Stimulated activated CD4-positive, alpha-beta T cell treated with anti-CD3 and anti-CD28 coated beads, TNF-alpha, amount 100 ng/mL, for 1 hour (primary cell): ENCODE measurements at regions not wholly inside any gene's neighbourhood (a gene's known extent, or its start where the extent isn't known, plus 50 kb on each side); places are given as distances from the start of the nearest gene placed in this dataset.
A peak's percentile ranks its signal among the peaks of the same experiment; 100 is the strongest.
"Not testable (repeated sequence)": the region's sequence is repeated elsewhere in the genome, so short reads cannot be mapped to it uniquely, and the experiment has no call there.

Experiments
- DNase-seq, 3 donors: peaks; one replicate each; pipeline ENCODE4 v3.0.0-alpha.2; 2020; ENCODE audit warnings: low read depth in 3 of 3, low spot score in 1 of 3

- DNase-seq: no peak
Measured at GRCh38 chr10:25852364-25852941, 81.6 kb upstream of the MYO3A start.

DNA sequence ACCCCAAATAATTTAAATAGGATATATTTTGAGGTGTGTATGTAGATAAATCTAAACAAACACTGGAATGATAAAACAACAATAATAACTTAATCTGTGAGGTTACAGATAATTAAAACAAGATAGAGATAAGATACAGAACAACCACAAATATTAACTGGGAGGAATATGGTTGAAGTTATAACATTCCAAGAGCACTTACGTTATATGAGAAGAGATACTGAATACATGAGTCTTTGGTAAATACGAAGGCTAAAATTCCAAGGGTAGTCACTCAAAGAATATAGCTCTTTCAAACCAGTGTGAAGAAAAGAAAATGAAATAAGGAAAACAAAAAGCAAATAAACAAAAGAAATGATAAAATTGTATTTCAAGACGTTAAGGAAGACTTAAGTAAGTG, 76.0 kb upstream of the MYO3A start:
- DNase-seq: no peak

DNA sequence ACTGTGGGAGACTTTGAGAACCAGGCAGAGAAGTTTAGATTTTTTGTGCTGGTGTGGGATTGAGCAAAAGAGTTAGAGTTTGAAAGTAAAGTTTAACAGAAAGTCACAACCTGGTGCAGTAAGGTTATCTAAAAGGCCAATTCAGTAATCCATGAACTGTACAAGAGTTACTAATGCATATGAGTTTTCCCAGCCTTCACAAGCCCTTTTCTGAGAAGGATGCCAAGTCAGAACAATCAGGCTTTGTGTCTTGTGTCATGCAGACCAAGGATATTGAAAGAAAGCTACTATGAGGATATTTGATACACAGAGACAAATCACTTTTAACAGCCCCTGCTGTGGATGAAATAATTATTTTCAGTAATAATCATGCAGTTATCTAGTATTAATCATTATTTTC, 68.8 kb upstream of the MYO3A start:
- no peak for DNase-seq

DNA sequence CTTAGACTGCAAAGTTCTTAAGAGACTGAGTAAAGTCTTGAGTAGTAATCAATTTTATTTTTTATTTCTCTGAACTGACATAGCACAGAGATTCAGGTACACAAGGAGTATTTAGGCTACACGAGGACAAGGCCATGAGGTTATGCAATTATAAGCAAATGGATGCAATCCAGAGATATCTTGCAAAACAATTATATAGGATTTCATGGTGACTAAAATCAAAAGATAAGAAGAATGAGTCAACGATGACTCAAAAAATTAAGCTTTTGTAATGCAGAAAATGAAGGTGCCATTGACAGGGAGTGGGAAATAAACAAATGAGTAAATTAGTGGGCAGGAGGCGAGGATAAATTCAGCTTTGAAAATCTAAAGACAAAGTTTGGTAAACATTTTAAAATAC, 66.7 kb upstream of the MYO3A start:
- DNase-seq: no peak

DNA sequence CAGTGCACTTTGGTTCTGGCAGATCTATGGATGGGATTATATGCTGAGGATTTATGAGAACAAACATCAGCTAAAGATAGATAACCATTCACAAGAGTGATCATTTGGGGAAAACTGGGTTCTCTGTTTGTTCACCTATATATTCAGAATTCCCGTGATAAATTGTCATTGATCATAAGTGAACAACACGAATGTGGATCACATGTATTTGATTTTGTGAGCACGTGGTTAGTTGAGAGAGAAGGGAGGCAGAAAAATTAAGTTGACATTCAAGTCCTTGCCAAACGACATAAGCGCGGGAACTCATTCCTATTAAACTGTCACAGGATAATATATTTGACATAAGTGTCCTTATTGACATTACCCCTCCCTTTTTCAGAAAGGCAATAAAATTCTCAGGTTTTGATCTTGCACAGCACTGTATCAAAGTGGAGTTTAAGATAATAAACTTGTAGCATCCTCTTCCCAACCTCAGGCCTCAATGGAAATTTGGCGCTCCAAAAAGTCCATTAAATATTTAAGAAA, 64.9 kb upstream of the MYO3A start:
- no peak for DNase-seq

DNA sequence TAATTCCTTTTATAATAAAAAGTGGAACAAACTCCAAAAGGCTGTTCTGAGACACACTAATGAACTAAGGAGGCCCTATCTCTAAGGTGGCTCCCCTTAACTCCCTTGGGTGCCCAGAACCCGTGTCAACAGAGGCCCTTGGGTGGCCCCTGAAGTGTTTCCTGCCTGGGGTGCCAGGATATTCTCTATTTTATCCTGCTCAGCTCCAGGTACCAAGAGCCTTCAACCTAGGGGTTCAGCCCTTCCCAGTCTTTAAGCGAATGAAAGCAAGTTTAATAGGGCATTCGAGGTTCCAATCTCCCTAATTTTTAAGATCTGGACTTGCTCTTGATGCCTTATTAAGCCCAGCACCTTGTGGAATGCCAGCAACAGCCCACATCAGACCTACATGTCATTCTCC, 64.4 kb upstream of the MYO3A start:
- DNase-seq: no peak

- DNase-seq: not testable (repeated sequence)
Measured at GRCh38 chr10:25874402-25874801, 59.6 kb upstream of the MYO3A start.

- peak; percentile 4 to 44 (median 7) for DNase-seq
Measured at GRCh38 chr10:25875556-25876165, 58.4 kb upstream of the MYO3A start.

GRCh38 chr10:25877296-25877695, 56.7 kb upstream of the MYO3A start:
- no peak for DNase-seq
